OCI-LY1 (cell line): ENCODE measurements at regions not wholly inside any gene's neighbourhood (a gene's known extent, or its start where the extent isn't known, plus 50 kb on each side); places are given as distances from the start of the nearest gene placed in this dataset.

ENCODE experiments used
- H2AFZ ChIP-seq: fragments of 200-600 bp; sonication (generic), shearing (Covaris generic); 2 replicates; pipeline ENCODE4 v1.6.0; 2014; ENCODE audit warnings: antibody characterized with exemption, mild to moderate bottlenecking, low read length
- H3F3A ChIP-seq: fragments of 200-600 bp; sonication (generic), shearing (Covaris generic); 2 replicates; pipeline ENCODE4 v1.6.0; 2014; ENCODE audit warnings: mild to moderate bottlenecking, antibody characterized with exemption, low read length, moderate library complexity; ENCODE audit not compliant: insufficient read depth
- H3K27ac ChIP-seq: fragments of 200-600 bp; sonication (generic); 2 replicates; pipeline ENCODE4 v1.5.1; 2014; ENCODE audit warnings: low read length, mixed run types, mild to moderate bottlenecking, low read depth; ENCODE audit not compliant: poor library complexity, severe bottlenecking
- H3K27me3 ChIP-seq: fragments of 200-600 bp; sonication (generic); 2 replicates; pipeline ENCODE4 v1.6.0; 2014; ENCODE audit warnings: antibody characterized with exemption, mild to moderate bottlenecking, low read length, moderate library complexity; ENCODE audit not compliant: insufficient read depth
- H3K36me3 ChIP-seq: fragments of 200-600 bp; sonication (generic); 2 replicates; pipeline ENCODE4 v1.6.1; 2014; ENCODE audit warnings: mild to moderate bottlenecking, antibody characterized with exemption, low read length, moderate library complexity, mixed read lengths; ENCODE audit not compliant: insufficient read depth
- H3K4me1 ChIP-seq: fragments of 200-600 bp; sonication (generic); 2 replicates; pipeline ENCODE4 v1.5.1; 2014; ENCODE audit warnings: mild to moderate bottlenecking, low read length, moderate library complexity; ENCODE audit not compliant: insufficient read depth, severe bottlenecking
- H3K4me2 ChIP-seq: fragments of 200-600 bp; sonication (generic), shearing (Covaris generic); 2 replicates; pipeline ENCODE4 v1.6.1; 2014; ENCODE audit warnings: low read length
- H3K4me3 ChIP-seq: fragments of 200-600 bp; sonication (generic); 2 replicates; pipeline ENCODE4 v1.5.1; 2014; ENCODE audit warnings: low read length, low read depth, mild to moderate bottlenecking, mixed read lengths; ENCODE audit not compliant: poor library complexity, severe bottlenecking
- H3K79me2 ChIP-seq: fragments of 200-600 bp; shearing (Covaris generic); 2 replicates; pipeline ENCODE4 v1.6.1; 2016; ENCODE audit warnings: mixed run types, low read length, mixed read lengths; ENCODE audit not compliant: insufficient read depth
- H3K9ac ChIP-seq: fragments of 200-600 bp; sonication (generic), shearing (Covaris generic); 2 replicates; pipeline ENCODE4 v1.6.1; 2014; ENCODE audit warnings: mild to moderate bottlenecking, low read length, mixed read lengths
- H3K9me2 ChIP-seq: fragments of 200-600 bp; sonication (generic), shearing (Covaris generic); 2 replicates; pipeline ENCODE4 v1.6.1; 2014; ENCODE audit warnings: low read depth, mild to moderate bottlenecking, low read length, mixed read lengths
- H3K9me3 ChIP-seq: fragments of 200-600 bp; shearing (Covaris generic); 2 replicates; pipeline ENCODE4 v1.6.1; 2014; ENCODE audit warnings: low read length, mixed read lengths
- H4K20me1 ChIP-seq: fragments of 200-600 bp; sonication (generic), shearing (Covaris generic); 2 replicates; pipeline ENCODE4 v1.6.0; 2016; ENCODE audit warnings: mild to moderate bottlenecking, low read length; ENCODE audit not compliant: insufficient read depth
- EZH2 ChIP-seq: fragments of 200-600 bp; sonication (generic), shearing (Covaris generic); IDR thresholded peaks from 2 replicates; pipeline ENCODE4 v1.8.0; 2017; ENCODE audit warnings: borderline replicate concordance, mixed run types, mild to moderate bottlenecking, antibody characterized with exemption, low read length, moderate library complexity, mixed read lengths
- TF ChIP-seq, protein P1 (sequence below): fragments of 200-600 bp; sonication (generic), shearing (Covaris generic); IDR thresholded peaks from 2 replicates; pipeline ENCODE4 v1.5.1; 2017; ENCODE audit warnings: mild to moderate bottlenecking, antibody characterized with exemption, low read length, moderate library complexity, mixed read lengths

DNA sequence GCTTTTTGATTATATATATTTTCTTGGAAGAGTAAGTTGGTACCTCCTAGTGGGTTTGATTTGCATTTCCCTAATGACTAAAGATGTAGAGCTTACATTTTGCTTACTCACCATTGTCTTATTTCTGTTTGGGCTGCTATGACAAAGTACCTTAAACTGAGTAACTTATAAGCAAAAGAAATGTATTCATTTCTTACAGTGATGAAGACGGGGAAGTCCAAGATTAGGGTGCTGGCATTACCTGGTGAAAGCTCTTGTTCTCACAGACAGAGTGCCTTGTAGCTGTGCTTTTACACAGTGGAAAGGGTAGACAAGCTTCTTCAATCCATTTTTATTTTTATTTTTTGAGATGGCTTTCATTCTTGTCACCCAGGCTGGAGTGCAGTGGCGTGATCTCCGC lies 229.2 kb upstream of the AGA start:
- no peaks in the 10 kb centered on the region for H3K79me2 ChIP-seq
- no peak overlapping the region for H2AFZ ChIP-seq
- H4K20me1 ChIP-seq = no peaks in the 10 kb centered on the region
- no peaks in the 10 kb centered on the region for H3K9me3 ChIP-seq
- H3F3A ChIP-seq = no peaks in the 10 kb centered on the region
- H3K9ac ChIP-seq = no peak overlapping the region
- H3K4me3 ChIP-seq = no peak overlapping the region
- no peaks in the 10 kb centered on the region for H3K9me2 ChIP-seq
- no peak overlapping the region for H3K27ac ChIP-seq
- TF ChIP-seq EZH2 = no peak
- TF ChIP-seq, protein P1, sequence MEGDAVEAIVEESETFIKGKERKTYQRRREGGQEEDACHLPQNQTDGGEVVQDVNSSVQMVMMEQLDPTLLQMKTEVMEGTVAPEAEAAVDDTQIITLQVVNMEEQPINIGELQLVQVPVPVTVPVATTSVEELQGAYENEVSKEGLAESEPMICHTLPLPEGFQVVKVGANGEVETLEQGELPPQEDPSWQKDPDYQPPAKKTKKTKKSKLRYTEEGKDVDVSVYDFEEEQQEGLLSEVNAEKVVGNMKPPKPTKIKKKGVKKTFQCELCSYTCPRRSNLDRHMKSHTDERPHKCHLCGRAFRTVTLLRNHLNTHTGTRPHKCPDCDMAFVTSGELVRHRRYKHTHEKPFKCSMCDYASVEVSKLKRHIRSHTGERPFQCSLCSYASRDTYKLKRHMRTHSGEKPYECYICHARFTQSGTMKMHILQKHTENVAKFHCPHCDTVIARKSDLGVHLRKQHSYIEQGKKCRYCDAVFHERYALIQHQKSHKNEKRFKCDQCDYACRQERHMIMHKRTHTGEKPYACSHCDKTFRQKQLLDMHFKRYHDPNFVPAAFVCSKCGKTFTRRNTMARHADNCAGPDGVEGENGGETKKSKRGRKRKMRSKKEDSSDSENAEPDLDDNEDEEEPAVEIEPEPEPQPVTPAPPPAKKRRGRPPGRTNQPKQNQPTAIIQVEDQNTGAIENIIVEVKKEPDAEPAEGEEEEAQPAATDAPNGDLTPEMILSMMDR = no peak
- no peaks in the 10 kb centered on the region for H3K36me3 ChIP-seq
- no peaks in the 10 kb centered on the region for H3K4me1 ChIP-seq
- no peak overlapping the region for H3K4me2 ChIP-seq
- no peaks in the 10 kb centered on the region for H3K27me3 ChIP-seq

DNA sequence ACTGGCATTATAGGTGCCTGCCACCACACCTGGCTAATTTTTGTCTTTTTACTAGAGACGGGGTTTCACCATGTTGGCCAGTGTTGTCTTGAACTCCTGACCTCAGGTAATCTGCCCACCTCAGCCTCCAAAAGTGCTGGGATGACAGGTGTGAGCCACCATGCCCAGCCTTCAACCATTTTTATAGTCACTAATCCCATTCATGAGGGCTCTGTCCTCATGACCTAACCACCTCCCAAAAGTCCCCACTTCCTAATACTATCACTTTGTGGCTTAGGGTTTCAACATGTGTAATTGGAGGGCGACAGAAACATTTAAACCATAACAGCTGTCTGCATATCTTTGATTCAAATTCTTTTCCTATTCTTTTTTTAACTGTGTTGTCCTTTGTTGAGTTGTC lies 229.6 kb upstream of the AGA start:
- Histone ChIP-seq H3K4me1 (no peaks in the 10 kb centered on the region), H3K4me3 (no peak overlapping the region), H3K79me2 (no peaks in the 10 kb centered on the region), H3K9me2 (no peaks in the 10 kb centered on the region), H4K20me1 (no peaks in the 10 kb centered on the region), H3K9ac (no peak overlapping the region), H3K9me3 (no peaks in the 10 kb centered on the region), H2AFZ (no peak overlapping the region), H3K27me3 (no peaks in the 10 kb centered on the region), H3K4me2 (no peak overlapping the region), H3F3A (no peaks in the 10 kb centered on the region), H3K36me3 (no peaks in the 10 kb centered on the region), H3K27ac (no peak overlapping the region)
- no peak for TF ChIP-seq EZH2
- TF ChIP-seq, protein P1 = no peak

DNA sequence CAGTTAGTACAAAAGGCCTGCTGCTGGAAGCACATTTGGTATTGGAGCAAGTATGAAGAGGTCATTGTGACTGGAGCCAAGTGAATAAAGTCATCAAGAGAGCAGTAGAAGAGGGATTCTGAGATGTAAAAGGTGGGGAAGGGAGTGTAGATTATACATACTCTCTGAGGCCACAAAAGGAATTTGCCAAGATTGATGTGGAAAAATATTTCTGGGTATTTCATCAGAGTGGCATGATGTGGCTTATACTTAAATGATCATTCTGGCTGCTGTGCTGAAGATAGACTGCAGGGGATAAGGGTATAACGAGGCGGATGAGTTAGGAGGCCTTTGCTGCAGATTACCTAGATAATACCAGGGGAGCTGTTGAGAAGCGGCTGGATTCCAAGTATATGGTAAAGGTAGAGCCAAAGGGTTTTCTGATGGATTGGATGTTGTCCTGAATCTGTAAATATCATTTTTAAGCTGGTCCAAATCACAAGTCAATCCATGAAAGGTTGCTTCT lies 231.8 kb upstream of the AGA start:
- no peaks in the 10 kb centered on the region for H4K20me1 ChIP-seq
- no peaks in the 10 kb centered on the region for H3K27me3 ChIP-seq
- no peak overlapping the region for H2AFZ ChIP-seq
- H3K79me2 ChIP-seq = no peaks in the 10 kb centered on the region
- no peak overlapping the region for H3K9ac ChIP-seq
- no peaks in the 10 kb centered on the region for H3K9me3 ChIP-seq
- no peak for TF ChIP-seq EZH2
- no peaks in the 10 kb centered on the region for H3K4me1 ChIP-seq
- no peaks in the 10 kb centered on the region for H3F3A ChIP-seq
- H3K9me2 ChIP-seq = no peaks in the 10 kb centered on the region
- H3K4me2 ChIP-seq = no peak overlapping the region
- H3K27ac ChIP-seq = no peak overlapping the region
- no peaks in the 10 kb centered on the region for H3K36me3 ChIP-seq
- no peak overlapping the region for H3K4me3 ChIP-seq

DNA sequence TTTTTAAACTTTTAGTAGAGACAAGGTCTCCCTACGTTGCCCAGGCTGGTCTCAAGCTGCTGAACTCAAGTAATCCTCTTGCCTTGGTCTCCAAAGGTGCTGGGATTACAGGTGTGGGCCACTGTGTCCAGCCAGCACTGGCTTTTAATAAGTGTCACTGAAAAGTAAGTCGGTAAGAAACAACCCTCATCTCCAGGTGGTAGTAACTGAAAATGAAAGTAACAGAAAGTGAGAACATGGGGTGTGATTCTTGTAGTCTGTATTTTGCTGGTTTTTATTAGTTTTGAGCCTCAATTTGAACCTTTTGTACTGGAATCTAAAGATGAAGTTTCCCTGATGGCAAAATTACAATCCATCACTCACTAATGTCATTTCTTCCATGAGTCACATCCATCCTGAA lies 238.1 kb upstream of the AGA start:
- Histone ChIP-seq H4K20me1 (no peaks in the 10 kb centered on the region), H2AFZ (no peak overlapping the region), H3K36me3 (no peaks in the 10 kb centered on the region), H3K4me2 (no peak overlapping the region), H3K9me2 (no peaks in the 10 kb centered on the region), H3K9ac (no peak overlapping the region), H3F3A (no peaks in the 10 kb centered on the region), H3K79me2 (no peaks in the 10 kb centered on the region), H3K4me1 (no peaks in the 10 kb centered on the region), H3K9me3 (no peaks in the 10 kb centered on the region), H3K4me3 (no peak overlapping the region), H3K27ac (no peak overlapping the region), H3K27me3 (no peaks in the 10 kb centered on the region)
- TF ChIP-seq, protein P1 = no peak
- TF ChIP-seq EZH2 = no peak
